NCI-H1694 treated with DMSO at 0.1 percent for 48 hours (cell line): ENCODE measurements at regions not wholly inside any gene's neighbourhood (a gene's known extent, or its start where the extent isn't known, plus 50 kb on each side); places are given as distances from the start of the nearest gene placed in this dataset.

Source experiments
- DNase-seq: peaks from one replicate; lab custom pipeline; 2025; lab: John Stamatoyannopoulos, UW

DNA sequence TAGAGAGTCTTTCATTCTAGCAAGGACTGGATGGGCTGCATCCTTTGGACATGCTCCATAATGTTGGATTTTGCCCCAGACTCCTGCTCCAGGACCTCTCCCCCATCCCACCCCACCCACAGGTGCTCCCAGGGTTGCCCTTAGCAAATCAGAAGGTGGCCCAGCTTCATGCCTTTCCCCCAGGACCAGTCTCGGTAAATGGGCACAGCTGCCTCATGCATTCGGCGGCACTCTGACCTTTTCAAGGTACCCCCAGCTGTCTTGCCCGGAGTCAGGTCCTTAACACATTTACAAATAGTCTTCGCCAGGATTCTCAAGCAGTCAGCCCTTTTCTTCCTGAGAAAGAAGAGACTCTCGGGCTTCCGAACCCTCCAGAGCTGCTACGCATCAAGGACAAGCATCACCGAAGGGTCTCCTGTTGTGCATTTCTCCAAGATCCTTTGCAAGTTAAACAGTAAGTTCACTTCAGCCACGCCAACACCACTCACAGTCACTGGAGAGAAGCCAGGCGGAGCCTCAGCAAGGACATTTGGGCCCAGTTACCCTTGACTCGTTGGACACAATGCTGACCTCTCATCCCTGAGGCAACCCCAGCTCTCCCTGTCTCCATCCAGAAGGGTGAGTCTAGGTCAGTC, 287.8 kb downstream of the FAM43A start:
- DNase-seq: no peak

DNA sequence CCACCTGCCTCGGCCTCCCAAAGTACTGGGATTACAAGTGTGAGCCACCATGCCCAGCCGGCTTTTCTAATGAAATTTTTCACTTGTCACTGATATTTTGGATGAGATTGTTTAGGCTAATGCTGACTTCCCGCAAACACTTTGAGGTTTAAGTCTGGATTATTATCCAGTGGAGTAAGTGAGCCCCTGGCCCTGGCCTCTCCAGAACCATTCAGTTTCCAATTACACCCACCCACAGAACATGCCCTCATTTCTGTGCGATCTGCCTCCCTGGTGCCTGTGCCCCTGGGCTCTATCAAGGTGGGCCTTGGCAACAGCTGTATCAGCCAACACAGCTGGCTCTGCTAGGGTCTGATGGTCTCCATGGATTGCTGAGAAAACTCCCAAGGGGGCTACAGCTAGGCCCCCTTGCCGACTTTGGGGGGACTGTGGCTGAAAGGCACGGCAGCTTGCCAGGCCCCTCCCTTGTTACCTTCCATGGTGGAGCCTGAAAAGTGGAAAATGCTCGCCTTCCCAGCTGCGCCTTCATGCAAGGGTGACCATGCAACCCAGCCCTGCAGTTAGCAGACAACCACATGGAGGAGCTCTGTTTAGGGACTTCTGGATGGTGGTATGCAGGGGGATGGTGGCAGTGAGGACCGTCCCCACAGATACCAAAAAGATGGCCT, 288.9 kb downstream of the FAM43A start:
- DNase-seq: no peak

DNA sequence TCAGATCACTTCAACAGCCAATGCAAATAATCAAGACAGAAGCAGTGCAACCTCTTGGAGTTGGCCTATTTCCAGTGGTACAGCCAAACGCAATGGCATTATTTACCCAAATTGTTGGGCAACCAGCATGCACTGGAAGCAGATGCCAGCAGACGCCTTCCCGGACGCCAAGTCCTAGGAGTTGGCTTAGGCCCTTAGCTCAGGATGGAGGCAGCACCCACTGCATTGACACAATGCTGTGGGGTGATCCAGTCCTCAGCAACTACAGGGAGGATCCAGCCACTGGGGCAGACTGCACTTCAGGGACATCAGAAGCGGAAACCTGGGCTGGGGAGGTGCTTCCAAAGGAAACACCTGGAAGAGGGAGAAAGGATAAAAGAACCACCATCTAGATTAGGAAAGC, 290.4 kb downstream of the FAM43A start:
- DNase-seq: no peak

- DNase-seq: no peak
Measured at GRCh38 chr3:194976874-194977273, 291.2 kb downstream of the FAM43A start.

- no peak for DNase-seq
Measured at GRCh38 chr3:194977356-194977755, 291.7 kb downstream of the FAM43A start.

GRCh38 chr3:194979173-194979572, 291.8 kb downstream of the XXYLT1 start:
- no peak for DNase-seq

DNA sequence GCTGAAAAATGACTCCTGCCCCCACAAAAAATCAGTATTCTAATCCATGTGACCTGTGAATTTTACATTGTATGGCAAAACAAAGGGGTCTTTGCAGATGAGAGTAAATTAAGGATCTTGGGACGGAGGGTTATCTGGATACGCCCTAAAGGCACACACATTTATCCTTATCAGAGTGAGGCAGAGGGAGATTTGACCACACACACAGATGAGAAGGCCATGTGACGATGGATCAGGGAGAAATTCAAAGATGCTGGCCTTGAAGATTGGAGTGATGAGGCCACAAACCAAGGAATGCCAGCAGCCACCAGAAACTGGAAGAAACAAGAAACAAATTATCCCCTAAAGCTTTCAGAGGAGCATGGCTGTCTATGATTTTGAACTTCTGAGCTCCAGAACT, 288.5 kb downstream of the XXYLT1 start:
- DNase-seq: no peak

- DNase-seq: no peak
Measured at GRCh38 chr3:194983121-194983520, 287.8 kb downstream of the XXYLT1 start.

GRCh38 chr3:194983620-194984019, 287.3 kb downstream of the XXYLT1 start:
- no peak for DNase-seq

GRCh38 chr3:194984066-194984465, 286.9 kb downstream of the XXYLT1 start:
- no peak for DNase-seq

- no peak for DNase-seq
Measured at GRCh38 chr3:194984622-194985021, 286.3 kb downstream of the XXYLT1 start.

DNA sequence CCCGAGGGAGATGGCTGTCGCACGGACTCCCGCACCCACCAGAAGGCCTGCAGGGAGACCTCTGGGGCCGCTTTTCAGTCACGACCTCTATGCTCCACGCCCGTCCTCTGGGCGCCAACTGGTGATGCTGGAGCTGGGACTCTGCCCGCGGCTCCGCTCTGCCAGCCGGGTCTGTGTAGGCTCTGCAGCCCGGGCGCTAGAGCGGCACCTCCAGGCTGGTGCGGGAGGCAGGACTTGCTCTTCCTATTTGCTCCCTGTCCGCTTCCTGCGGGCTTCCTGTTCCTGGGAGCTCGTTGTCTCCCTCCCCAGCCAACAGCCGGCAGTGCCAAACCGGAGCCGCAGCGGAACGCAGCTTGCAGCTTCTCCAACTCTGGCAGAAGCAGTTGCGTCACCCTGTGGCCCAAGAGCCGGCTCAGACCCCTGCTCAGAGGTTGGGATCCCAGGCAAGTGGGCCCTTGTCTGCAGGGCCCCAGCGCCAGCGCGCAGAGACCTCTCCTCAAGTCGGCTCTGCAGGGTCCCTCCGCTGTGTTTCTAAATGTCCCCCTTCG, 285.9 kb downstream of the XXYLT1 start:
- peak; percentile 43 for DNase-seq

DNA sequence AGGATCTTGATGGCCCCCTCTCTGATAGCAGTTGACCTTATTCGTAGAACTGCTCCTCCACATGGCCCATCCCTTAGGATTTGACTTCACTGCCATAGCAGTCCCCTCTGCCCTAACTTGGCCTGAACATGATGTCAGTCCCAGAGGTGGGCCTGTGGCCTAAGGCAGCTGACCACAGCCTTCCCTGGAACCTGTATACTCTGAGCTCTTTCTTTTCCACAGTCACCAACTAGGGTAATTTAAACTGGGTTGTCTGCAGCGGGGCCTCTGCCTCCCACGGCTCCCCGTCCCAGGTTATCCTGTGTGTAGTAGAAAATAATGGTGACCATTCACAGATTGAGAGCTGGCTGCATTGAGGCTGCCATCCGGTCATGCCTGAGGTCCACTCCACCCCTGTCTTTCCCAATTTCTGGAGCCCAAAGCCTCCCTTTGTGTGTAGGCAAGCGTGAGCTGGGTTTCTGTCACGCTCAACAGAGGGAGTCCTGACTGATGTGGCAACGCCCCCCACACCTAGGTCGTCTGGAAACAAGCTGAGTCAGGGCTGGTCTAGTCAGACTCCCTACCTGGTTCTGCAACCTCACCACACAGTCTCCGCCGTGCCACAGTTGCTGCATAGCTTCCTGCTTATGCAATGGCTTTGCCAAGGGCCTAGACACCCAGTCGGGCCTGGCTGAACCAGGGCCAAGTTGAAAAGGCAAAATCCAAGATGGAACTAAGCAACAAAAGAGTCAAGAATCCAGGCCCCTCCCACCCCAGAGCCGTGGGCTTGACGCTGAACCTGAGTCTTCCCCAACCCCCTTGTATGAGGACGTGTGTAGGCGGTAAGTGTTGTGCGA, 284.5 kb downstream of the XXYLT1 start:
- DNase-seq: no peak

GRCh38 chr3:194987571-194988494, 283.1 kb downstream of the XXYLT1 start:
- DNase-seq: no peak

DNA sequence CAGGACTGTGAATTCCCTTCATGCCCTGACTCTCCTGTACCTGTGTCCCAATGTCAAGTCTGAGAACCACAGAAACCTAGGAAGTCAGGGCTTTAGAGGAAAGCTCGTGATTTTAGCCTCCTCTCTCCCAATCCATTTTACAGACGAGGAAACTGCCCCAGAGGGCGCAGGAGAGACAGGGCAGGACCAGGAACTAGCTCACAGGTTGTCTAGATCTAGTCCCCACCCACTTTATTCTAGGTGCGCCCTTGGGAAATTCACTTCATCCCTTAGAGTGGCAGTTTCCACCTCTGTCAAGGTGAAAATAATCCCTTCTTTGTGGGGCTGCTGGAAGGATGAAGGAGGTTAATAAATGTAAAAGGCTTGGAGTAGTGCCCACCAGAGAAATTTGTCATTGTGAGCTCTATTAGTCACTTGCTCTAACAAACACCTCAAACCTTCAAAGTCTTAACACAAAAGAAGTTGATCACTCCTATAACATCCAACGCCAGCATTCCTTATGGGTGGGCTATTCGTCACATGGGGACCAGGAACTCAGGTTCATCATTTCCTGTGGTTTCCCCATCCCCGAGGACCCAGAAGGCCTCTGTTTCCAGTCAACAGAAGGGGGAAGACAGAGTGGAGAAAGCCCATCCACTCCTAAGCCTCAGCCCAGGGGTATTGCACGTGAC, 282.3 kb downstream of the XXYLT1 start:
- DNase-seq: no peak

GRCh38 chr3:194989241-194989640, 281.7 kb downstream of the XXYLT1 start:
- DNase-seq: no peak

- DNase-seq: no peak
Measured at GRCh38 chr3:194990454-194991337, 280.3 kb downstream of the XXYLT1 start.

GRCh38 chr3:194991338-194991654, 279.7 kb downstream of the XXYLT1 start:
- no peak for DNase-seq

- DNase-seq: no peak
Measured at GRCh38 chr3:194993896-194994295, 277.1 kb downstream of the XXYLT1 start.

GRCh38 chr3:194994551-194994981, 276.4 kb downstream of the XXYLT1 start:
- DNase-seq: no peak
